Endodermal cell (in vitro differentiated cells): ENCODE measurements at regions not wholly inside any gene's neighbourhood (a gene's known extent, or its start where the extent isn't known, plus 50 kb on each side); places are given as distances from the start of the nearest gene placed in this dataset.

Experiments
- DNase-seq: peaks from one replicate; pipeline ENCODE4 v3.0.0-alpha.2; 2017
- H3K27ac ChIP-seq: 2 replicates; pipeline ENCODE4 v1.5.1; 2013; ENCODE audit warnings: mild to moderate bottlenecking, low read depth, low read length, moderate library complexity
- H3K27me3 ChIP-seq: 2 replicates; pipeline ENCODE4 v1.6.1; 2013; ENCODE audit warnings: mild to moderate bottlenecking, low read length, moderate library complexity; ENCODE audit not compliant: insufficient read depth, control insufficient read depth, poor library complexity, severe bottlenecking
- H3K36me3 ChIP-seq: 2 replicates; pipeline ENCODE4 v1.7.0; 2013; ENCODE audit warnings: mild to moderate bottlenecking, low read length, moderate library complexity; ENCODE audit not compliant: control insufficient read depth, insufficient read depth
- H3K4me1 ChIP-seq: one replicate; pipeline ENCODE4 v1.7.0; 2013; ENCODE audit warnings: low read length; ENCODE audit not compliant: control insufficient read depth, insufficient read depth
- H3K4me3 ChIP-seq: 2 replicates; pipeline ENCODE4 v1.5.1; 2013; ENCODE audit warnings: mild to moderate bottlenecking, low read length, moderate library complexity
- H3K9ac ChIP-seq: 2 replicates; pipeline ENCODE4 v1.6.1; 2013; ENCODE audit warnings: mild to moderate bottlenecking, low read length, moderate library complexity; ENCODE audit not compliant: poor library complexity, severe bottlenecking; ENCODE audit errors: extremely low read depth
- H3K9me3 ChIP-seq: 2 replicates; pipeline ENCODE4 v1.6.1; 2013; ENCODE audit warnings: mild to moderate bottlenecking, low read length, moderate library complexity; ENCODE audit not compliant: control insufficient read depth
- H3K27ac Mint-ChIP-seq: 2 replicates; pipeline ENCODE4 v1.8.0; 2020; ENCODE audit warnings: mixed read lengths
- H3K27me3 Mint-ChIP-seq: 2 replicates; pipeline ENCODE4 v1.8.0; 2021; ENCODE audit warnings: mild to moderate bottlenecking, mixed read lengths; ENCODE audit not compliant: insufficient read depth
- H3K36me3 Mint-ChIP-seq: 2 replicates; pipeline ENCODE4 v1.8.0; 2020; ENCODE audit warnings: low read depth, mixed read lengths
- H3K4me1 Mint-ChIP-seq: 2 replicates; pipeline ENCODE4 v1.8.0; 2020; ENCODE audit warnings: mixed read lengths
- H3K4me3 Mint-ChIP-seq: 2 replicates; pipeline ENCODE4 v1.8.0; 2020; ENCODE audit warnings: mild to moderate bottlenecking, moderate library complexity, mixed read lengths
- H3K9me3 Mint-ChIP-seq: 2 replicates; pipeline ENCODE4 v1.8.0; 2020; ENCODE audit warnings: mild to moderate bottlenecking, mixed read lengths
- CTCF ChIP-seq: fragments of 200-600 bp; sonication (generic); conservative IDR thresholded peaks from 2 replicates; pipeline ENCODE4 v1.5.0; 2021; ENCODE audit warnings: antibody characterized with exemption, mild to moderate bottlenecking
- WGBS, 2 experiments: methylation state at CpG; one replicate each; pipeline versions ENCODE4 v1.1.5 to v1.1.7; 2013; ENCODE audit warnings: missing lambda C conversion rate in 2 of 2, mixed read lengths in 1 of 2; ENCODE audit not compliant: insufficient coverage in 1 of 2, insufficient read length in 1 of 2; 5-methylcytosine and 5-hydroxymethylcytosine counted together

DNA sequence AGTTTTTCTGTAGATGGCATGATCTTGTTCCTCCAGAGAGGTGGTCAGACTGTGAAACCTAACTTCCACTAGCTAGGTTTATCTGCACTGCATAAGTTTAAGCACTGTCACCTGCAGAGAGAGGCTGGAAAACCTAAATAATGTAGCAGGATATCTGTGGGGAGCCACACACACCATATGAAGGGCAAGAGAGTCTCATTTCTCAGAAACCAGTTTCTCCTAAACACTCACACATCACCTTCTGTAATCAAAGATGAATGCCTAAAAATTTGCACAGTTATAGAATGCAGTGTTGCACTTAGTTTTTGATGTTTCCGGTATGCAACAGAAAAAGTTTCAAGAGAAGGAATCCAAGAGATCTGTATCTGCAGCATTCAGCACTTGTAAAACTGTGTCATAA, 654.6 kb downstream of the ADGRL2 start:
- H3K4me3 Mint-ChIP-seq, result no peak overlapping the region
- no peak overlapping the region for H3K27ac Mint-ChIP-seq
- H3K9me3 Mint-ChIP-seq, result peaks cover 14% of the 10 kb centered on the region
- no peak for TF ChIP-seq CTCF
- Histone ChIP-seq H3K9me3 (peaks cover 18% of the 10 kb centered on the region), H3K9ac (no peak overlapping the region), H3K4me1 (no peaks in the 10 kb centered on the region), H3K4me3 (no peak overlapping the region), H3K27ac (no peak overlapping the region), H3K27me3 (no peaks in the 10 kb centered on the region), H3K36me3 (no peaks in the 10 kb centered on the region)
- DNase-seq, result no peak
- H3K4me1 Mint-ChIP-seq, result no peaks in the 10 kb centered on the region
- WGBS, 2 experiments, result 92 to 100% methylated on average over 1 of the region's 1 CpG
- peaks cover 6% of the 10 kb centered on the region for H3K27me3 Mint-ChIP-seq
- H3K36me3 Mint-ChIP-seq, result no peaks in the 10 kb centered on the region

DNA sequence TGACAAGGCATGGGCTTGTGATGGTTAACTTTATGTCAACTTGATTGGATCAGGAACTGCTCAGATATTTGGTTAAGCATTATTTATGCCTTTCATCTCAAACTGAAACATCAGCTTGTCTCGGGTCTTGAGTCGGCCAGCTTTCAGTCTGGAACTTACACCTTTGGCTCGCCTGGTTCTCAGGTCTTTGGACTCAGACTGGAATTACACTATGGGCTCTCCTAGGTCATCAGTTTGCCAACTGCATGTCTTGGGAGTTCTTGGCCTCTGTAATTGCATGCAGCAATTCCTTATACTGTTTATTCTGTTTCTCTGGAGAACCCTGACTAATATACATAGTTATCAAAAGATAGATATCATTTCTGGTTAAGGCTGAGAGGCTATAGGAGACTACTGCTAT, 653.7 kb downstream of the ADGRL2 start:
- no peak overlapping the region for H3K9ac ChIP-seq
- WGBS, 2 experiments, result 92 to 100% methylated on average over 1 to 3 of the region's 3 CpGs
- H3K4me1 ChIP-seq, result no peaks in the 10 kb centered on the region
- H3K36me3 Mint-ChIP-seq, result no peaks in the 10 kb centered on the region
- TF ChIP-seq CTCF, result no peak
- H3K9me3 ChIP-seq, result peaks cover 18% of the 10 kb centered on the region
- no peak overlapping the region for H3K27ac Mint-ChIP-seq
- H3K4me3 Mint-ChIP-seq, result no peak overlapping the region
- no peak overlapping the region for H3K27ac ChIP-seq
- no peak overlapping the region for H3K4me3 ChIP-seq
- no peaks in the 10 kb centered on the region for H3K4me1 Mint-ChIP-seq
- peaks cover 14% of the 10 kb centered on the region for H3K9me3 Mint-ChIP-seq
- H3K36me3 ChIP-seq, result no peaks in the 10 kb centered on the region
- no peaks in the 10 kb centered on the region for H3K27me3 ChIP-seq
- peaks cover 6% of the 10 kb centered on the region for H3K27me3 Mint-ChIP-seq
- DNase-seq, result no peak

GRCh38 chr1:82453511-82454185, 652.9 kb downstream of the ADGRL2 start:
- Mint-ChIP-seq H3K27me3 (peaks cover 6% of the 10 kb centered on the region), H3K4me3 (no peak overlapping the region), H3K27ac (no peak overlapping the region), H3K9me3 (peaks cover 14% of the 10 kb centered on the region), H3K36me3 (no peaks in the 10 kb centered on the region), H3K4me1 (no peaks in the 10 kb centered on the region)
- no peak for TF ChIP-seq CTCF
- H3K9ac ChIP-seq, result no peak overlapping the region
- 95 to 100% methylated on average over 1 of the region's 1 CpG for WGBS, 2 experiments
- no peak for DNase-seq
- H3K9me3 ChIP-seq, result peaks cover 18% of the 10 kb centered on the region
- no peak overlapping the region for H3K27ac ChIP-seq
- no peaks in the 10 kb centered on the region for H3K27me3 ChIP-seq
- no peaks in the 10 kb centered on the region for H3K4me1 ChIP-seq
- no peaks in the 10 kb centered on the region for H3K36me3 ChIP-seq
- H3K4me3 ChIP-seq, result no peak overlapping the region
